Activated B cell treated with CpG ODN at 0.5 μM for 24 hours (primary cell): ENCODE measurements at regions not wholly inside any gene's neighbourhood (a gene's known extent, or its start where the extent isn't known, plus 50 kb on each side); places are given as distances from the start of the nearest gene placed in this dataset.

Experiments
- ATAC-seq: fragments of 200-7000 bp; cut with Tn5 transposase; one replicate; pipeline ENCODE4 v1.10.0; 2021; ENCODE audit warnings: low read depth, mild to moderate bottlenecking, moderate library complexity
- CTCF ChIA-PET: fragments of 350-600 bp; sonication (Branson Sonifier 250); formaldehyde crosslinking; loops from one replicate; lab custom pipeline; 2021; ENCODE audit warnings: antibody characterized with exemption; lab: Charles Lee
- POLR2A ChIA-PET: fragments of 350-600 bp; sonication (Branson Sonifier 250); formaldehyde crosslinking; loops from one replicate; lab custom pipeline; 2021; ENCODE audit warnings: antibody characterized with exemption; lab: Charles Lee
- DNase-seq: peaks from one replicate; pipeline ENCODE4 v3.0.0; 2022
- H3K27ac Mint-ChIP-seq: one replicate; pipeline ENCODE4 v1.8.0; 2020; ENCODE audit warnings: mixed read lengths
- H3K27me3 Mint-ChIP-seq: one replicate; pipeline ENCODE4 v1.8.0; 2021; ENCODE audit warnings: mixed read lengths
- H3K36me3 Mint-ChIP-seq: one replicate; pipeline ENCODE4 v1.8.0; 2021; ENCODE audit warnings: low read depth, mixed read lengths
- H3K4me1 Mint-ChIP-seq: one replicate; pipeline ENCODE4 v1.8.0; 2021; ENCODE audit warnings: mixed read lengths
- H3K4me3 Mint-ChIP-seq: one replicate; pipeline ENCODE4 v1.8.0; 2020; ENCODE audit warnings: mild to moderate bottlenecking, mixed read lengths
- H3K9me3 Mint-ChIP-seq: one replicate; pipeline ENCODE4 v1.8.0; 2020; ENCODE audit warnings: mixed read lengths
- CTCF ChIP-seq: fragments of 200-600 bp; IDR thresholded peaks from one replicate; pipeline ENCODE4 v1.8.0; 2022; ENCODE audit warnings: antibody characterized with exemption, mild to moderate bottlenecking
- intact Hi-C: fragments of 100-400 bp; cut with micrococcal nuclease; formaldehyde crosslinking; loops from one replicate; pipeline ENCODE4 v1.15.1; 2024

- no peak overlapping the region for H3K27ac Mint-ChIP-seq
- no peaks in the 10 kb centered on the region for H3K27me3 Mint-ChIP-seq
- no peaks in the 10 kb centered on the region for H3K36me3 Mint-ChIP-seq
- DNase-seq: no peak
- ChIA-PET CTCF (no interaction called here), POLR2A (no interaction called here)
- no peaks in the 10 kb centered on the region for H3K9me3 Mint-ChIP-seq
- intact Hi-C loops: no loop called here
- H3K4me1 Mint-ChIP-seq: no peaks in the 10 kb centered on the region
- no peak for ATAC-seq
- no peak overlapping the region for H3K4me3 Mint-ChIP-seq
- no peak for TF ChIP-seq CTCF
These were observed 198.1 kb downstream of the LURAP1L start for GRCh38 chr9:12972608-12973589.

GRCh38 chr9:12973710-12974109, 198.9 kb downstream of the LURAP1L start:
- ChIA-PET POLR2A (no interaction called here), CTCF (no interaction called here)
- no peaks in the 10 kb centered on the region for H3K36me3 Mint-ChIP-seq
- no peak for TF ChIP-seq CTCF
- H3K9me3 Mint-ChIP-seq: peaks cover 2% of the 10 kb centered on the region
- intact Hi-C loops: no loop called here
- H3K4me3 Mint-ChIP-seq: no peak overlapping the region
- DNase-seq (no peak), ATAC-seq (no peak)
- H3K4me1 Mint-ChIP-seq: no peaks in the 10 kb centered on the region
- H3K27me3 Mint-ChIP-seq: no peaks in the 10 kb centered on the region
- H3K27ac Mint-ChIP-seq: no peak overlapping the region

GRCh38 chr9:12974671-12975070, 199.9 kb downstream of the LURAP1L start:
- Mint-ChIP-seq H3K27me3 (no peaks in the 10 kb centered on the region), H3K4me3 (no peak overlapping the region), H3K27ac (no peak overlapping the region), H3K36me3 (no peaks in the 10 kb centered on the region), H3K4me1 (no peaks in the 10 kb centered on the region), H3K9me3 (peaks cover 2% of the 10 kb centered on the region)
- ChIA-PET CTCF (no interaction called here), POLR2A (no interaction called here)
- no peak for ATAC-seq
- no peak for TF ChIP-seq CTCF
- intact Hi-C loops: no loop called here
- no peak for DNase-seq

GRCh38 chr9:12975496-12975895, 200.7 kb downstream of the LURAP1L start:
- intact Hi-C loops: no loop called here
- Mint-ChIP-seq H3K36me3 (no peaks in the 10 kb centered on the region), H3K27ac (no peak overlapping the region), H3K27me3 (no peaks in the 10 kb centered on the region), H3K9me3 (peaks cover 2% of the 10 kb centered on the region), H3K4me3 (no peak overlapping the region), H3K4me1 (no peaks in the 10 kb centered on the region)
- ChIA-PET CTCF (no interaction called here), POLR2A (no interaction called here)
- ATAC-seq (no peak), DNase-seq (no peak)
- TF ChIP-seq CTCF: no peak

- H3K36me3 Mint-ChIP-seq: no peaks in the 10 kb centered on the region
- DNase-seq (no peak), ATAC-seq (no peak)
- POLR2A ChIA-PET: no interaction called here
- CTCF ChIA-PET: no interaction called here
- H3K9me3 Mint-ChIP-seq: peaks cover 5% of the 10 kb centered on the region
- intact Hi-C loops: no loop called here
- no peak overlapping the region for H3K4me3 Mint-ChIP-seq
- no peaks in the 10 kb centered on the region for H3K27me3 Mint-ChIP-seq
- no peak overlapping the region for H3K27ac Mint-ChIP-seq
- H3K4me1 Mint-ChIP-seq: no peaks in the 10 kb centered on the region
- TF ChIP-seq CTCF: no peak
These were observed 205.4 kb downstream of the LURAP1L start for GRCh38 chr9:12980085-12980851.
